DOHH2 (cell line): ENCODE measurements at regions not wholly inside any gene's neighbourhood (a gene's known extent, or its start where the extent isn't known, plus 50 kb on each side); places are given as distances from the start of the nearest gene placed in this dataset.

ENCODE experiments used
- EZH2phosphoT487 ChIP-seq: fragments of 200-600 bp; sonication (generic); IDR thresholded peaks from 2 replicates; pipeline ENCODE4 v1.6.1; 2017; ENCODE audit warnings: borderline replicate concordance, mild to moderate bottlenecking, antibody characterized with exemption, low read length, moderate library complexity, mixed read lengths
- TF ChIP-seq, protein P1 (sequence below): fragments of 200-600 bp; sonication (generic); IDR thresholded peaks from one replicate; pipeline ENCODE4 v1.5.1; 2014; ENCODE audit warnings: antibody characterized with exemption, mild to moderate bottlenecking, low read depth, low read length; ENCODE audit not compliant: poor library complexity, severe bottlenecking

GRCh38 chr20:50308513-50309279 lies 118.1 kb downstream of the CEBPB start:
- TF ChIP-seq, protein P1, sequence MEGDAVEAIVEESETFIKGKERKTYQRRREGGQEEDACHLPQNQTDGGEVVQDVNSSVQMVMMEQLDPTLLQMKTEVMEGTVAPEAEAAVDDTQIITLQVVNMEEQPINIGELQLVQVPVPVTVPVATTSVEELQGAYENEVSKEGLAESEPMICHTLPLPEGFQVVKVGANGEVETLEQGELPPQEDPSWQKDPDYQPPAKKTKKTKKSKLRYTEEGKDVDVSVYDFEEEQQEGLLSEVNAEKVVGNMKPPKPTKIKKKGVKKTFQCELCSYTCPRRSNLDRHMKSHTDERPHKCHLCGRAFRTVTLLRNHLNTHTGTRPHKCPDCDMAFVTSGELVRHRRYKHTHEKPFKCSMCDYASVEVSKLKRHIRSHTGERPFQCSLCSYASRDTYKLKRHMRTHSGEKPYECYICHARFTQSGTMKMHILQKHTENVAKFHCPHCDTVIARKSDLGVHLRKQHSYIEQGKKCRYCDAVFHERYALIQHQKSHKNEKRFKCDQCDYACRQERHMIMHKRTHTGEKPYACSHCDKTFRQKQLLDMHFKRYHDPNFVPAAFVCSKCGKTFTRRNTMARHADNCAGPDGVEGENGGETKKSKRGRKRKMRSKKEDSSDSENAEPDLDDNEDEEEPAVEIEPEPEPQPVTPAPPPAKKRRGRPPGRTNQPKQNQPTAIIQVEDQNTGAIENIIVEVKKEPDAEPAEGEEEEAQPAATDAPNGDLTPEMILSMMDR: no peak
- TF ChIP-seq EZH2phosphoT487: no peak
